GM18867 (cell line): ENCODE measurements at regions not wholly inside any gene's neighbourhood (a gene's known extent, or its start where the extent isn't known, plus 50 kb on each side); places are given as distances from the start of the nearest gene placed in this dataset.
"Not testable (repeated sequence)": the region's sequence is repeated elsewhere in the genome, so short reads cannot be mapped to it uniquely, and the experiment has no call there.

Experiments
- ATAC-seq: cut with Tn5 transposase; IDR thresholded peaks from one replicate; pipeline ENCODE4 v1.9.1; 2021; ENCODE audit warnings: mild to moderate bottlenecking, moderate library complexity; ENCODE audit not compliant: unreplicated experiment

DNA sequence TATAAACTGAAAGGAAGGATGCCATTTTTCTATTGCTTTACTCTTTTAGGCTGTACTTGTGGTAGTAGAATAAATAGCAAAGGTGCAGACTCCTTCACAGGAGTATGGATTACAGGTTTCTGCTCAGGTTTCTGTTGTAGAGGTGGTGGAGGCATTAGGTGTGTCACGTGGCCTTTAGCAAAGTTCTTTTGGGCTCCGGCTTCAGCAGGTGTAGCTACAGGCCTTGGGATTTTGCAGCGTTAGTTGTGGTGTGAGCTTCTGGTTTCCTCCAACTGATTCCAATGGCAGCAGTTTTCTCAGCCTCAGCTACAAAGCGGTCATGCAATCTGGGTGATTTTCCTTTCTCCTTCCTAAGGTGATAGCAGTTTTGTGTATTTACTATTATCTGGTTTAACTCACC is 255.8 kb upstream of the GK2 start:
- no peak for ATAC-seq

DNA sequence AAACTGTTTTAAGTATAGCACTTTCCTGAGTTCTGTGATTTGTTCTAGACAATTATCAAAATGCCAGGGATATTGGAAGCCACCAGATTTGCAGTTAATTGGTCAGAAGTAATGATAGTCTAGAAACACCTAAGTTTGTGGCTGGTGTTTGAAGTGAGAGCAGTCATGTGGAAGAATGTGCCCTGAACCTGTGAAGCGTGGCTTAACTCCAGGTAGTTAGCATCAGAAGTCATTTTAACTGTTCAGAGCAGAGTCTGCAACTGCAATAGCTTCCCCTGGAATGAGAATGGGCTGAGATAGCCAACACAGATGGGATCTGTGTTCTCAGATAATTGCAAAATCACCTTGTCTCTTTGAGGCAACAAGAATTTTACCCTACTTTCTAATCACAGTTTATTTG is 255.1 kb upstream of the GK2 start:
- no peak for ATAC-seq

DNA sequence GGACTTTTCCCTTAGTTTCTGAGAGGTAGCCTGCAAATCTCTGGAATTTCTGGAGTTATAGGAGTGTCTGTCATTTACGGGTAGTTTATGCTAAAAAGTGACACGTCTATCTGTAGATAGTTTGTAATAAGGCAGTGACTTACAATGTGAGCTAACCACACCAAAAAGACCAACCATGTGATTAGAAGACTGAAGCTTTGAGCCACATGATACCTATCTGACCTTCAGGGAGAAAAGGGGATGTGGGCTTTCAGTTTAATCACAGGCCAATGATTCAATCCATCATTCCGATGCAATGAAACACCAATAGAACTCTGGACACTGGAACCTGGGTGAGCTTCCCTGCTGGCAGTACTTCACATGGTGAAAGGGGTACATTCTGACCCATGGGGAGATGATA is 254.6 kb upstream of the GK2 start:
- ATAC-seq = no peak

DNA sequence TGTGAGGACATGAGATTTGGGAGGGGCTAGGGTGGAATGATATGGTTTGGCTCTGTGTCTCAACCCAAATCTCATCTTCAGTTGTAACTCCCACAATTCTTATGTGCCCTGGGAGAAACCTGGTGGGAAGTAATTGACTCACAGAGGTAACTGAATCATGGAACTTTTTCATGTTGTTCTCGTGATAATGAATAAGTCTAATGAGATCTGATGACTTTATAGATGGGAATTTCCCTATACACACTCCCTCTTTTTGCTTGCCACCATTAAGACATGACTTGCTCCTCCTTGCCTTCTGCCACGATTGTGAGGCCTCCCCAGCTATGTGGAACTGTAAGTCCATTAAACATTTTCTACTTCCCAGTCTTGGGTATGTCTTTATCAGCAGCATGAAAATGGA is 253.2 kb upstream of the GK2 start:
- no peak for ATAC-seq

DNA sequence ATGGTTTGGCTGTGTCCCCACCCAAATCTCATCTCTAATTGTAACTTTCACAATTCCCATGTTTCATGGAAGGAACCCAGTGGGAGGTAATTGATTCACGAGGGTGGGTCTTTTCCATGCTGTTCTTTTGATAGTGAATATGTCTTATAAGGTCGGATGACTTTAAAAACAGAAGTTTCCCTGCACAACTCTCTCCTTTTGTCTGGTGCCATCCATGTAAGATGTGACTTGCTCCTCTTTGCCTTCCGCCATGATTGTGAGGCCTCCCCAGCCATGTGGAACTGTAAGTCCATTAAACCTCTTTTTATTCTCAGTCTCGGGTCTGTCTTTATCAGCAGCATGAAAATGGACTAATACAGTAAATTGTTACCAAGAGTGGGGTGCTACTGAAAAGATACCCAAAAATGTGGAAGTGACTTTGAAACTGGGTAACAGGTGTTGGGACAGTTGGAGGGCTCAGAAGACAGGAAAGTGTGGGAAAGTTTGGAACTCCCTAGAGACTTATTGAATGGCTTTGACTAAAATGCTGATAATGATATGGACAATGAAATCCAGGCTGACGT is 251.4 kb upstream of the GK2 start:
- not testable (repeated sequence) for ATAC-seq

DNA sequence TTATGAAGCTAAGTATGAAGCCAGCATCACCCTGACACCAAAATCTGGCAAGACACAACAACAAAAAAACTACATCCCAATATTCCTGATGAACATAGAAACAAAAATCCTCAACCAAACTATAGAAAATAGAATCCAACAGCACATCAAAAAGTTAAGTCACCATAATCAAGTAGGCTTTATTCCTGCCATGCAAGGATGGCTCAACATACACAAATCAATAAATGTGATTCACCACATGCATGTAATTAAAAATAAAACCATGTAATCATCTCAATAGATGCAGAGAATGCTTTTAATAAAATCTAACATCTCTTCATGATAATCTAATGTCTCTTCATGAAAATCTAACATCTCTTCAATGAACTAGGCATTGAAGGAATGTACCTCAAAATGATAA is 249.4 kb upstream of the GK2 start:
- ATAC-seq = no peak

DNA sequence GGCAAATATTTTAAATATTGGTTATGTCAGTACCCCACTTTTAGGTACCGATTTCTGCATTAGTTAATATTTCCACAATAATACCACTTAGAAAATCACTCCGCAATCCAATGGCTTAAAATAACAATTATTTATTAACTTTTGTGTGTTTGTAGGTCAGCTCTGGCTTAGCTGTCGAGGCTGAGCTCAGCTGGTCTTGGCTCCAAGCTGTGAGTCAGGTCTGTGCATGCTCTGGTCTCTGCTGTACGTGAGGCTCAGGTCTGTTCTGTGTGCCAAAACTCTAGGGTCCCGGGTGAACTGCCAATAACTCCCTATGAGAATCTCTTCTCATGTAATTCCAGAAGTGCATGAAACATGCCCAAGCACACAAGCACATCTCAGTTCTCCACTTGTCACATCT is 245.8 kb upstream of the GK2 start:
- no peak for ATAC-seq

DNA sequence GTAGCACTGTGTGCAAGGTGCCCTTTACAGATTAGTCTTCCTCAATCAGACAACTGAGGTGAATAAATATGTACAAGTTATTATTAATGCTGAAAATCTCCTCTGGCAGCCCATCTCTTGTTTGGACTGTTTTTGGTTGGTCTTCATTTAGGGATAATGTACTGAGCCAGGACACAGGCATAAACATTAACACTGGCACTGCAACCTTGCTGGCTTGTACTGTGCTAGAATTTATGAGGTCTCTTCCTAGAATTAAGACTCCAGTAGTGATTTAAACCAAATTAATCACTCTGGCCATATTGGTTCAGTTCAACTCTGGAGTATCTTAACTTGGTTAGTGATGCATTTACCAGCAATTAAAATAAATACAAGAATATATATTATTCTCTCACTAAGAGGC is 244.7 kb upstream of the GK2 start:
- no peak for ATAC-seq

DNA sequence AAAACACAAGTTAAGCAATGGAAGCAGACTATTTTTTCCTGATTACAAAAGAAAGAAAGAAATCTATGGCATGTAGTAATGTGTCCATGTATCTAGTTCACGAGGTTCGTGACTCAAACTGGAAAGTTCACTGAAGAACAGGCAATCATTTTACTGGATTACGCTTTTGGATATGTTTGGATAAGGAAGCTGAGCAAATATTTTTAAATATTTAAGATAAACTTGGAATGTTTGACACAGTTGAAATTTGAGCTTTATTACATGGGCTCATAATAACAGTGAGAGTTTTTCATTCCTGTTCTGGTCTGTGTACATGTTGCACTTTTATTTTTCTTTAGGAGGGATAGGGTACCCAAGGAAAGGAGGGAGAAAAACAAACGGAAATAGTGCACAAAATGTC is 244.2 kb upstream of the GK2 start:
- no peak for ATAC-seq

DNA sequence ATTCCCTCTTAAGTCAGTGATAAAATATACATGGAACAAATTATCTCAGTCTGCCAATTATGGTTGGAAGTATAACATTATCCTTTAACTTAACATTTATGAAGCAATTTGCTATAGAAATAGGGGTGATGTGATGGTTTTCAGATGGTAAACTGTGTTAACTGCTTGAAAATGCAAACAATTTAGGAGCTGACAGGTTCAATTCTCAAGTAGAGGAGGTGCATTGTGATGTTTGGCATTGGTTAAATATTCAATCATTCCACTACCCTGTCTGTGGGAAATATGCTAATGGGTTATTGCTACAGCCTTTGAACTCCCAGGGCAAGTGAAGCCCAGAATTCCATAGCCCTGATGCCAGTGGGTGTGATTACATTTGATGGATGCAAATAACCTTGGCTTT is 243.4 kb upstream of the GK2 start:
- no peak for ATAC-seq

DNA sequence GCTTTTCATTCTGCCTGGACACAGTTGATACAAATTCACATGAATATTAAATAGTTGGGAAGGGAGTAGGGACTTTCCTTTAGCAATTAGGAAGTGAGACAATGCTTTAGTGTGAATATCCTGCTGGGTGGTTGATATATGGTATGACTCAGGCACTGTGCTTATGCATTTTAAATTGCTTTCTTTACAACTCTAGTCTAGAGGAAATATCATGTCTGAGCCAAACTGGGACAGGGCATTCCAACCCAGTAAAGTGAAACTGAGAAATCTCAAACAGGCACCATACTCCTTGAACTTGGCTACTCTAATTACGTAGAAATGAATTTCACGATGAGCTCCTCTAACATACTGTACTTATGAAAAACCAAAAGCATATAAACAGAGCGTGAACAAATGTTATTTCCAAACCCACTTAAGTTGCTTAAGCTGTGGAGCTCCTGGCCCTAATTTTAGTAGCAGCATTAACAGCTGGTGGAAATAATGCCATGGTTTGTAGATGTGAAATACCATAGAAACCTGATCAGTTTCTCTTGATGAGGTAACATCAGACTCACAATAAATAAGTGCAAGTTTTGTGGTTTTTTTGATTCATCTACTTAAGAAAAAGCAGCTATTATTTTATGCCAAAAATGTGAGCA is 242.9 kb upstream of the GK2 start:
- ATAC-seq = no peak

DNA sequence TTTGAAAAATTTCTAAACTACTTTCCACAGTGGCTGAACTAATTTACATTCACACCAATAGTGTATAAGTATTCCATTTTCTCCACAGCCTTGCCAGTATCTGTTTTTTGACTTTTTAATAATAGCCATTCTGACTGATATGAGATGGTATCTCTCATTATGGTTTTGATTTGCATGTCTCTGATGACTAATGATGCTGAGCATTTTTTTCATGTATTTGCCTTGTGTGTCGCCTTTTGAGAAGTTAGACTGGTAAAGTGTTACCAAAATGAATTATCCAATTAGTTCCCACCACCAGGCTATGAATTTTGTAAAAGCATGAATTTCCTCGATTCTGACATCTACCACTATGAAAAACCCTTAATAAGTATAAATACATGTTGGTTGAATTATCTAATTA is 242.2 kb upstream of the GK2 start:
- no peak for ATAC-seq

DNA sequence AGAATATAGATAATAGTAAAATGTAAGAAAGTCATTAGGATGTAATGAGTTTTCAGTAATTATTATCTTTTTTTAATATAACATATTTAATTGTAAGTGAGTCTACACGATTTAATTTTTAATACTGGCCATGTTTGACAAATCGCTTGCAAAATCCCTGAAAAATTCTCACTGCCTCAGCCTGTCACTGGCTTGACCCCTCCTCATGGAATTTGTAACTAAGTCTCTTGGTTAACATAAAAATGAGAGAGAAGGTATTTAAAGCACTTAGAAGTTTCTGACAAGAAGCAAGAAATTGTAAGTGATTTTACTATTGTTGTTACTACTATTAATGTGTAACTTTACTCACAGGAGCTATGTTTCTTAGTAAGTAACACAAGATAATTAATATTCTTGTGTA is 237.9 kb upstream of the GK2 start:
- ATAC-seq = no peak

DNA sequence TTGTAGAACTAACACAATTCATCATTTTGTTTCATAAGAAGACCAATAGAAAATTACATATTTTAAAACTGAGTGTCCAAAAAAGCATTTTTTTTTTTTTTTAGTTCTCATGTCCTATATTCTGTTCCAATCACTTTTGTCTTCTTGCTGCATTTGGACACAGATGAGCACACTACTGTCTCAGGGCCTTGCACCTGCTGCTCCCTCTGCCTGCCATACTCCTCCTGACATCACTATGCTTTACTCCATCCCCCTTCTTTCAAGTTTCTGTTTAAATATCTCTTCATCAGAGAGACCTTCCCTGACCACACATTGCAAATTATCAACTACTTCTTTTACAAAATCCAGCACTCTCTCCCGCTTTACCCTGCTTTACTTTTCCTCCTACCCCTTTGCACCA is 230.7 kb upstream of the GK2 start:
- no peak for ATAC-seq

DNA sequence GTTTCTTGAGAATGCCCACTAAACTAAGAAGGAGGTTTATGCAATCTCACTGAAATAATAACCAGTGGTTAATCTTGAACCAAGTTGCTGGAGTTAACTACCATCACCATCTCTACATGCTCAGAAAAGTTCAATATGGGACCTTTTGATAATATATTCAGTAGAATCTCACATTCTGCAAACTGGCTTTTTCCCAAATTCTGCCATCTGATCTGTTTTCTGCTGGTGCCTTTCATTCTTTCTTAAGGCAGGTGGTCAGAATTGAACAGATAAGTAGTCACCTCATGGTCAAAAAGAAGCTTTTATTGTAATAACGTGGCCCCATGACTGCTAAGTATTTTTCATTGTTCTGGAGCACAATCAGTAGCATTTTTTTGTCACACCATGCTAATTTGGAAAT is 229.0 kb upstream of the GK2 start:
- ATAC-seq = no peak

DNA sequence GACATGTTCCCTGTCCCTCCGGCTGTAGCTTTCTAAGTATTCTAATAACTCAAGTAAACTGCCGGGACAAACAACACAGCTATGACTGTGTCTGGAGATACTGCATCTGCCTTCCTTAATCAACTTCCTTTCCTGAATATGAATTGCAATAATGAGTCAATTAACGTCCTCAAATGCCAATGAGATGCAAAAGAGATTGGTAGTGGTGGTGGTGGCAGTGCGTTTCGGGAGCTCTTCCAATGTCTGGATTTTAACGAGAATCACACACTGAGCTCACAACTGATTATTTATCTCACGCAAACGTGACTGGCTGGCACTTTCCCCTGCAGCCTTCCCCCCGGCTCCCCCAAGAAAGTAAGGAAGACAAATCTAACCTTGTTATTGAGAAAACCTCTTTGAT is 226.1 kb upstream of the GK2 start:
- no peak for ATAC-seq

DNA sequence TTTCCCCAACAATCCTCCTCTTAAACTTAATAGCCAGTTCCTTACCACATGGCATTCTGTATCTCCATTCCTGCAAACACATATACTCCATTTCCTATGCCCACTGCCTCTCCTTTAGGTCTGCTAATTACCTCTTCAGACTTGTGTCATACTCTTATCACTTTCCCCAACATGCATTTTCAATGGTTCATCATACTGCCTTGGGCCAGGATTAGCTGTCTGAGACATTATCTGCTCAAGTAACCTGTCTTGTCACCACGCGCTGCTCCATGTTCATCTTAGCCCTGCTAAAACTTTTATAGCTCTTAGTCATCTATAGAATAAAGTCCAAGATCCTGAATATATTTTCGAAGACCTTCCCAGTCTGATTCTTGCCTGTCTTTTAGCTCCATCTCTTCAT is 224.1 kb upstream of the GK2 start:
- ATAC-seq = no peak

DNA sequence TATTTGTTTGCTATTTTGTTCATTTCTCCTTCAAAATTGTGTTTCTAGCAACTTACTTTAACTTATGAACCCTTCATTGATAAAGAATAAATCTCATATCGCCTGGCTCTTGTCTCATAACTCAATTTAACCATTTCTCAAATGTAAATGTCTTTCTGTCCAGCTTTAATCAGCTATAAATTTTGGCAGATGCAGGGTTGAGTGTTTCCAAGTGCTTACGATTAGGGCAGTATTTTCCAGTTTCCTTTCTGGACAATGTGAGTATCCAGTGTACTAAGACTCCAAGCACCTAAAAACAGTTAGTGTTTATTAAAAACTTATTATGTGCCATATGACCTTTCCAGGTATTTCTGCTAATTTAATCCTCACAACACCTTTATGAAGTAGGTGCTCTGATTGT is 218.6 kb upstream of the GK2 start:
- ATAC-seq = no peak

DNA sequence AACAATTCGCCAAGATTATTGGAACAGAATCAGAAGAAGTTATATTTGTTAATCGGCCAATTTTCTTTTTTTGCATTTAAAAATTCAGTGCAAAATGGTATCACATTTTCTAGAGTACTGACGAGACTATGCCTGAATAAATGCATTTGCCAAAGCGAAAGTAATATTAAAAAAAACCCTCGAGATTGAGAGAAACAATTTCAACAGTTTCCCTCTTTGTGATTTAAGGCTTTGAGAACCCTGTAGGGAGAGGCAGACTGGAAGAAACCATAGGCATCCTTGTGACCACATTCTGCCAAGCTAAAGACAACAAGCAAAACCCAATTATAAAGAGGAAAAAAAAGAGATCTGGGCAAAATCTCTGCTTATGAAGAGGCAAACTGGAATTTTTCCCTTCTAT is 218.1 kb upstream of the GK2 start:
- ATAC-seq = no peak

DNA sequence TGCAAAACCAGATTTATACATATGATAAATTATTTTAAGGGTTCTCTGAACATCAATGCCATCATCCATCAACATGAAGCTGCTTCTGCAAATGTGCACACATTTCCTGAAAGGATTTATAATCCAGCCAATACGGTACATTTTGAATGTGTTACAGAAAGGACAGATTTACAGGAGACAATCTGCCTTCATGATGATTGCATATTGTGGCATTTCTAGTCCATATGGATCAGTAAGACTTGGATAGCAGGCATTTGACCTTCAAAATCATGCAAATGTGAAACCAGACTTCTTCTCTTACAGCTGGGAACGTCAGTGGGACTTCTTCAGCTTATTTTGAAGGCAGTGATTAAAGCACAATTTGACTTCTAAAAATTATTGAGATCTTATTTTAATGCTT is 217.3 kb upstream of the GK2 start:
- no peak for ATAC-seq

DNA sequence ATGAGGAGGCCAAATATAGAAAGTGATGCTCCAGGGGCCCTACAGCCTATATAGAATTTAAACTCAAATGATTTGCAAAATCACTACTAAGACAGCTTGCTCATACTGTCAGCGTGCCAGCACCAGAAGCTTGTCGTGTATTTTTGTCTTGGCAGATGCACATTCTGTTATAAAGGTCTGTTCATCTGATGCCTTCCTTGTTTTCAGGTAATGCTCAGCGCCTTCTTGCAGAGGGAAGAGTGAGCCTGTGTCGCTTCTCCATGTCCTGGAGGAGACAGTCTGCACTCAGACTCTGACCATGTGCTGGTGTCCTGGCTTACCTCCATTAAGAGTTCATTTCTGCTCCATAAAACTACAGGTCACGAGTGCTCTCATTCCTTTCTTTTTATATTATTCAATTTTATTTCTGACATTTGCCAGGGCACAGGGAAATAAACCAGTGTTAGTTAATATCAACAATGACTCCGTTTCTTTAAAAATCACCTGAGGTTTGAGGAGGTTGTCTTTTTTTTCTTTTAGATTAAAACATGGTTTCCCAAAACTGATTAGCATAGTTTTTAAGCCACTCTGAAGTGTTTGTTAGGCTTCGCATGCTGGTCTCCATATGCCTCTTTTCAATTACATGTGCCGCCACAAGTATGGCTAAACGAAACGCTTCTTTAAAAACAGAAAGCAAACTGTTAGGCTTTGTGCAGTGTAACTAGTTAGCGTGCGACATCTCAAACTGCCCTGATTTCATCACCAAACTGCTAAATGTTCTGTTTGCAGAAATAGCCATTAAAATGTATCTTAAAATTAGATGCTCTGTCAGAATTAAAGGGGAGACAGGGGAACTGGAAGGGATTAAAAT is 215.2 kb upstream of the GK2 start:
- no peak for ATAC-seq

DNA sequence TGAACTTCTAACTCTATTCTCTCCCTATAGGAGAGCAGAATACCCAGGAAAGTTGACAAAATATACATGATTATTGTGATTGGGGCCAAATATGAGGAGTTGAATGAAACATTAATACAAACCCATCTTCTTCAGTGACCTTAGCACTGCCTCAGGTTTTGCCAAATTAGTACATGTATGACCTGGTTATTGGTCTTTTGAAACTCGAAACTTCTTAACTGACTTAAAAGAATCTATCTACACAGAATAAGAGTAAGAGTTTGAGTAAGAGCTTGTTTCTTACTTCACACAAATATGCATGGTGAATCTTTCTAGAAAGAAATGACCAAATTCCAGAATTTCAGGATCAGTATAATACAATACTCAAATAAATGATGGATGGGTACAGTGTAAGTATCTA is 213.0 kb upstream of the GK2 start:
- peak; percentile 44 for ATAC-seq

DNA sequence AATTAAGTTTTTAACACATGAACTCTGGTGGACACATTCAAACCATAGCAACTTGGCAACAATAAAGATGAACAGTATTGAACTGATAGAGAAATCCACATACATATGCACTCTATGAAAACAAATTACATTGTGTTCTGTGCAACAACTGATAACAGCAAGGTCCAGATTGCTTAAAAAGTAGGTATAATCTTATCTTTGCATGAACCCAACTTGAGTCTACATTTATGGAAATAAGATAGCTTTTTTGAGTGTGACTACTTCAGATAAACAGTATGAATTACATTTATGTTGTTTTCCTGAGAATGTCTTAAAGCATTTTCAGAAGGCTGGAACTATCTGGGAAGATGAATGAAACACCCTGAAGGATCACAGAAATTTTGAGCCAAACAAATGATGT is 212.6 kb upstream of the GK2 start:
- no peak for ATAC-seq
